GM12891 (cell line): ENCODE measurements at regions not wholly inside any gene's neighbourhood (a gene's known extent, or its start where the extent isn't known, plus 50 kb on each side); places are given as distances from the start of the nearest gene placed in this dataset.

Source experiments
- POLR2A ChIP-seq: IDR thresholded peaks from 2 replicates; pipeline ENCODE4 v1.6.1; 2011; ENCODE audit warnings: low read depth, low read length, control low read depth
- POLR2AphosphoS5 ChIP-seq: IDR thresholded peaks from 2 replicates; pipeline ENCODE4 v1.6.1; 2011; ENCODE audit warnings: low read depth, low read length, control low read depth
- SPI1 ChIP-seq: IDR thresholded peaks from 2 replicates; pipeline ENCODE4 v1.6.1; 2011; ENCODE audit warnings: low read depth, low read length, control low read depth

DNA sequence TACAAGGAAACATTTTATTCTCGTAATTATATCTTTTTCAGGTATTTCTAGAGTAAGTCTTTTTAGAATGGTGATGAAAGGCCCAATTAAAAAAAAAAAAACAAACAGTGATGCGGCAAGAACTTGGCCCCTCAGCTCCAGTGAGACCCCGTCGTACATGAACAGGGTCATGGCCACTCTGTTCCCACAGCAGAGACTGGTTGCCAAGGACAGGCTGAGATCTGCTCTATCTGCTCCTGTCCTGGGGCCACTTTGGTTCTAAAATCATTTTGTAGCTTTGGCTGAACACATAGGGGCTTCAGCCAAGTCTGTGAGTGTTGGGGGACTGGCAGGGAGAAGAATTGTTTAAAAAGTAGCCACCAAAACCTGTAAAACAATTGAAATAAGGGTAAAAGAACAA, 286.9 kb downstream of the RFC3 start:
- no peak for TF ChIP-seq POLR2AphosphoS5
- TF ChIP-seq POLR2A: no peak
- no peak for TF ChIP-seq SPI1
